ENCODE measurements at regions not wholly inside any gene's neighbourhood (a gene's known extent, or its start where the extent isn't known, plus 50 kb on each side); places are given as distances from the start of the nearest gene placed in this dataset.

- H3K9ac ChIP-seq (ENCODE audit: low read length) = no peak overlapping the region
- H2AFZ ChIP-seq (ENCODE audit: low read depth, low read length) = no peak overlapping the region
- H3K4me3 ChIP-seq (ENCODE audit: low read length) = no peak overlapping the region
- H3F3A ChIP-seq (ENCODE audit: insufficient read depth, low read length, poor library complexity, severe bottlenecking) = no peaks in the 10 kb centered on the region
- no peaks in the 10 kb centered on the region for H3K79me2 ChIP-seq (replicated peaks; ENCODE audit: insufficient read depth, low read length)
- no peak overlapping the region for H3K27ac ChIP-seq (ENCODE audit: low read length)
- no peaks in the 10 kb centered on the region for H3K27me3 ChIP-seq (ENCODE audit: insufficient read depth, low read depth, low read length)
- H4K20me1 ChIP-seq (ENCODE audit: insufficient read depth) = no peaks in the 10 kb centered on the region
- H3K36me3 ChIP-seq (ENCODE audit: insufficient read depth, low read length) = no peaks in the 10 kb centered on the region
- H3K4me2 ChIP-seq (ENCODE audit: low read length) = no peak overlapping the region
- no peaks in the 10 kb centered on the region for H3K9me3 ChIP-seq (ENCODE audit: low read length)
- no peaks in the 10 kb centered on the region for H3K9me2 ChIP-seq (ENCODE audit: insufficient read depth, low read length)
- TF ChIP-seq POLR2AphosphoS5 (IDR thresholded peaks at IDR 0.05) (no peak), TAF1 (IDR thresholded peaks at IDR 0.05; ENCODE audit: low read depth) (no peak), EZH2 (IDR thresholded peaks at IDR 0.05; ENCODE audit: borderline replicate concordance, insufficient read depth, low read length, poor library complexity, severe bottlenecking) (no peak), MXI1 (conservative IDR thresholded peaks at IDR 0.05; ENCODE audit: poor library complexity, severe bottlenecking) (no peak), RAD21 (conservative IDR thresholded peaks at IDR 0.05) (no peak), EP300 (conservative IDR thresholded peaks at IDR 0.05; ENCODE audit: poor library complexity, severe bottlenecking) (no peak), REST (IDR thresholded peaks at IDR 0.05; ENCODE audit: borderline replicate concordance) (no peak), SMC3 (conservative IDR thresholded peaks at IDR 0.05; ENCODE audit: poor library complexity) (no peak), CTCF (IDR thresholded peaks at IDR 0.05; ENCODE audit: poor library complexity, severe bottlenecking) (no peak)
Observed at GRCh38 chr14:82694820-82695219, 1161.2 kb upstream of the SEL1L start.

DNA sequence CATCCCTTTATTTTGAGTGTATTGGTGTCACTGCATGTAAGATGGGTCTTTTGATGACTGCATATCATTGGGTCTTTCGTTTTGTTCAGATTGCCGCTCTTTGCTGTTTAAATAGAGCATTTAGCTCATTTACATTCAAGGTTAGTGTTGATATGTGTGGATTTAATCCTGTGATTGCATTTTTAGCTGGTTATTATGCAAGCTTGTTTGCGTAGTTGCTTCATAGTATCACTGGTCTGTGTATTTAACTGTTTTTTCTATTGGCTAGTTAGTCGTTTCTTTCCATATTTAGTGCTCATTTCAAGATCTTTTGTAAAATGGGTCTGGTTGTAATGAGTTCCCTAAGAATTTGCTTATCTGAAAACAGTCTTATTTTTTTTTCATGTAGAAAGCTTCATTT, 1170.6 kb upstream of the SEL1L start:
- H3K9ac ChIP-seq (ENCODE audit: low read length) = no peak overlapping the region
- TF ChIP-seq POLR2AphosphoS5 (IDR thresholded peaks at IDR 0.05) (no peak), CTCF (IDR thresholded peaks at IDR 0.05; ENCODE audit: poor library complexity, severe bottlenecking) (no peak), RAD21 (conservative IDR thresholded peaks at IDR 0.05) (no peak), MXI1 (conservative IDR thresholded peaks at IDR 0.05; ENCODE audit: poor library complexity, severe bottlenecking) (no peak), REST (IDR thresholded peaks at IDR 0.05; ENCODE audit: borderline replicate concordance) (no peak), SMC3 (conservative IDR thresholded peaks at IDR 0.05; ENCODE audit: poor library complexity) (no peak), TAF1 (IDR thresholded peaks at IDR 0.05; ENCODE audit: low read depth) (no peak), EP300 (conservative IDR thresholded peaks at IDR 0.05; ENCODE audit: poor library complexity, severe bottlenecking) (no peak), EZH2 (IDR thresholded peaks at IDR 0.05; ENCODE audit: borderline replicate concordance, insufficient read depth, low read length, poor library complexity, severe bottlenecking) (no peak)
- no peaks in the 10 kb centered on the region for H3K9me3 ChIP-seq (ENCODE audit: low read length)

More for the DNA sequence above, 1170.6 kb upstream of the SEL1L start:
- H2AFZ ChIP-seq (ENCODE audit: low read depth, low read length) = no peak overlapping the region
- no peaks in the 10 kb centered on the region for H4K20me1 ChIP-seq (ENCODE audit: insufficient read depth)
- no peak overlapping the region for H3K27ac ChIP-seq (ENCODE audit: low read length)
- no peaks in the 10 kb centered on the region for H3K79me2 ChIP-seq (replicated peaks; ENCODE audit: insufficient read depth, low read length)
- H3K36me3 ChIP-seq (ENCODE audit: insufficient read depth, low read length) = no peaks in the 10 kb centered on the region
- H3K9me2 ChIP-seq (ENCODE audit: insufficient read depth, low read length) = no peaks in the 10 kb centered on the region
- H3K4me2 ChIP-seq (ENCODE audit: low read length) = no peak overlapping the region
- no peak overlapping the region for H3K4me3 ChIP-seq (ENCODE audit: low read length)
- no peaks in the 10 kb centered on the region for H3K27me3 ChIP-seq (ENCODE audit: insufficient read depth, low read depth, low read length)
- no peaks in the 10 kb centered on the region for H3F3A ChIP-seq (ENCODE audit: insufficient read depth, low read length, poor library complexity, severe bottlenecking)
